ENCODE measurements at regions not wholly inside any gene's neighbourhood (a gene's known extent, or its start where the extent isn't known, plus 50 kb on each side); places are given as distances from the start of the nearest gene placed in this dataset.

- Histone ChIP-seq H3K27ac (replicated peaks) (no peak overlapping the region), H3K27me3 (ENCODE audit: insufficient read depth, poor library complexity, severe bottlenecking) (no peaks in the 10 kb centered on the region), H3K4me3 (replicated peaks; ENCODE audit: insufficient read depth, low read length) (no peak overlapping the region)
- TF ChIP-seq REST (IDR thresholded peaks at IDR 0.05; ENCODE audit: insufficient replicate concordance, low read depth) = no peak
- TF ChIP-seq CTCF (IDR thresholded peaks at IDR 0.05; ENCODE audit: insufficient read depth, low read length) = no peak
- TF ChIP-seq SPI1 (IDR thresholded peaks at IDR 0.05; ENCODE audit: borderline replicate concordance, low read depth) = no peak
- TF ChIP-seq POLR2AphosphoS5 (IDR thresholded peaks at IDR 0.05; ENCODE audit: low read depth) = no peak
- TF ChIP-seq GABPA (IDR thresholded peaks at IDR 0.05; ENCODE audit: low read depth) = no peak
- DNase-seq (ENCODE audit: low read depth in 1 of 2, low spot score in 1 of 2) = no peak
These were observed 962.8 kb downstream of the DNAJB9 start for GRCh38 chr7:109532262-109532992.

GRCh38 chr7:109545686-109546085, 976.0 kb downstream of the DNAJB9 start:
- Histone ChIP-seq H3K27me3 (ENCODE audit: insufficient read depth, poor library complexity, severe bottlenecking) (no peaks in the 10 kb centered on the region), H3K27ac (replicated peaks) (no peak overlapping the region), H3K4me3 (replicated peaks; ENCODE audit: insufficient read depth, low read length) (no peak overlapping the region)
- TF ChIP-seq REST (IDR thresholded peaks at IDR 0.05; ENCODE audit: insufficient replicate concordance, low read depth) (no peak), GABPA (IDR thresholded peaks at IDR 0.05; ENCODE audit: low read depth) (no peak), SPI1 (IDR thresholded peaks at IDR 0.05; ENCODE audit: borderline replicate concordance, low read depth) (no peak), CTCF (IDR thresholded peaks at IDR 0.05; ENCODE audit: insufficient read depth, low read length) (no peak), POLR2AphosphoS5 (IDR thresholded peaks at IDR 0.05; ENCODE audit: low read depth) (no peak)
- DNase-seq (ENCODE audit: low read depth in 1 of 2, low spot score in 1 of 2) = no peak

GRCh38 chr7:109549471-109550193, 980.0 kb downstream of the DNAJB9 start:
- TF ChIP-seq REST (IDR thresholded peaks at IDR 0.05; ENCODE audit: insufficient replicate concordance, low read depth) = no peak
- no peak for TF ChIP-seq SPI1 (IDR thresholded peaks at IDR 0.05; ENCODE audit: borderline replicate concordance, low read depth)
- no peak for TF ChIP-seq POLR2AphosphoS5 (IDR thresholded peaks at IDR 0.05; ENCODE audit: low read depth)
- TF ChIP-seq CTCF (IDR thresholded peaks at IDR 0.05; ENCODE audit: insufficient read depth, low read length) = no peak
- TF ChIP-seq GABPA (IDR thresholded peaks at IDR 0.05; ENCODE audit: low read depth) = no peak
- H3K27ac ChIP-seq (replicated peaks) = no peak overlapping the region

More at GRCh38 chr7:109549471-109550193, 980.0 kb downstream of the DNAJB9 start:
- Histone ChIP-seq H3K27me3 (ENCODE audit: insufficient read depth, poor library complexity, severe bottlenecking) (no peaks in the 10 kb centered on the region), H3K4me3 (replicated peaks; ENCODE audit: insufficient read depth, low read length) (no peak overlapping the region)
- DNase-seq (ENCODE audit: low read depth in 1 of 2, low spot score in 1 of 2) = no peak

All from HL-60 (cell line).